SK-N-SH treated with all-trans-retinoic acid at 6 μM for 48 hours (cell line): ENCODE measurements at regions not wholly inside any gene's neighbourhood (a gene's known extent, or its start where the extent isn't known, plus 50 kb on each side); places are given as distances from the start of the nearest gene placed in this dataset.

ENCODE experiments used
- ARNTL ChIP-seq: fragments of 450-650 bp; formaldehyde crosslinking; IDR thresholded peaks from 2 replicates; pipeline ENCODE4 v1.5.0; 2020; ENCODE audit warnings: low read depth, mild to moderate bottlenecking, moderate library complexity, borderline replicate concordance
- BACH2 ChIP-seq: fragments of 250-450 bp; sonication (Bioruptor Pico); IDR thresholded peaks from 2 replicates; pipeline ENCODE4 v1.9.0; 2021; ENCODE audit warnings: mild to moderate bottlenecking, borderline replicate concordance
- GLIS3 ChIP-seq: fragments of 250-450 bp; sonication (Bioruptor Pico); IDR thresholded peaks from 2 replicates; pipeline ENCODE4 v1.5.0; 2020; ENCODE audit warnings: mild to moderate bottlenecking, moderate library complexity
- PATZ1 ChIP-seq: fragments of 250-450 bp; sonication (Bioruptor Pico); IDR thresholded peaks from 2 replicates; pipeline ENCODE4 v1.8.0; 2020; ENCODE audit warnings: mild to moderate bottlenecking, moderate library complexity, borderline replicate concordance
- POU6F1 ChIP-seq: fragments of 250-450 bp; sonication (Bioruptor Pico); IDR thresholded peaks from 2 replicates; pipeline ENCODE4 v1.8.0; 2021; ENCODE audit warnings: low read depth, mild to moderate bottlenecking, moderate library complexity, borderline replicate concordance
- PPARA ChIP-seq: fragments of 250-450 bp; sonication (Bioruptor Pico); IDR thresholded peaks from 2 replicates; pipeline ENCODE4 v1.5.0; 2020; ENCODE audit warnings: mild to moderate bottlenecking, borderline replicate concordance
- RARB ChIP-seq: fragments of 250-450 bp; sonication (Bioruptor Pico); IDR thresholded peaks from 2 replicates; pipeline ENCODE4 v1.8.0; 2021; ENCODE audit warnings: mild to moderate bottlenecking, moderate library complexity
- TCF4 ChIP-seq: fragments of 250-450 bp; sonication (Bioruptor Pico); IDR thresholded peaks from 2 replicates; pipeline ENCODE4 v1.8.0; 2021; ENCODE audit warnings: mild to moderate bottlenecking, moderate library complexity, borderline replicate concordance
- ZNF8 ChIP-seq: fragments of 450-650 bp; formaldehyde crosslinking; IDR thresholded peaks from 2 replicates; pipeline ENCODE4 v1.5.0; 2020; ENCODE audit warnings: mild to moderate bottlenecking, moderate library complexity

GRCh38 chr12:58393152-58393551 is 451.8 kb downstream of the ATP23 start:
- TF ChIP-seq TCF4 (CRISPR knock-in tag), result no peak
- TF ChIP-seq RARB, result no peak
- no peak for TF ChIP-seq ZNF8 (CRISPR knock-in tag)
- TF ChIP-seq PPARA, result no peak
- no peak for TF ChIP-seq BACH2
- no peak for TF ChIP-seq GLIS3 (CRISPR knock-in tag)
- TF ChIP-seq POU6F1 (CRISPR knock-in tag), result no peak
- TF ChIP-seq PATZ1 (CRISPR knock-in tag), result no peak
- TF ChIP-seq ARNTL (CRISPR knock-in tag), result no peak
